ENCODE measurements at regions not wholly inside any gene's neighbourhood (a gene's known extent, or its start where the extent isn't known, plus 50 kb on each side); places are given as distances from the start of the nearest gene placed in this dataset.

- intact Hi-C loops (cut with DNase I), result no loop called here
- Histone ChIP-seq H3K36me3 (no peaks in the 10 kb centered on the region), H3K9me3 (peaks cover 0 to 2% (median under 1%) of the 10 kb centered on the region in 4 donors), H3K27me3 (no peaks in the 10 kb centered on the region), H3K27ac (no peak overlapping the region), H3K4me3 (no peak overlapping the region), H3K4me1 (no peaks in the 10 kb centered on the region)
- DNase-seq, result no peak
- 32 to 73% methylated on average over 2 of the region's 2 CpGs for WGBS, 2 donors
- TF ChIP-seq POLR2A (IDR thresholded peaks at IDR 0.05) (no peak), POLR2AphosphoS5 (IDR thresholded peaks at IDR 0.05) (no peak), CTCF (IDR thresholded peaks at IDR 0.05) (no peak), EP300 (IDR thresholded peaks at IDR 0.05) (no peak)
These were observed 716.7 kb downstream of the CCSER2 start for GRCh38 chr10:85045046-85045445.

GRCh38 chr10:85047170-85047834, 718.9 kb downstream of the CCSER2 start:
- WGBS, 2 donors, result 66 to 79% methylated on average over 5 of the region's 5 CpGs
- TF ChIP-seq EP300 (IDR thresholded peaks at IDR 0.05) (no peak), POLR2AphosphoS5 (IDR thresholded peaks at IDR 0.05) (no peak), POLR2A (IDR thresholded peaks at IDR 0.05) (no peak), CTCF (IDR thresholded peaks at IDR 0.05) (no peak)
- Histone ChIP-seq H3K27ac (no peak overlapping the region), H3K27me3 (no peaks in the 10 kb centered on the region), H3K4me3 (no peak overlapping the region), H3K9me3 (peaks cover 0 to 2% (median 0%) of the 10 kb centered on the region in 4 donors), H3K4me1 (no peaks in the 10 kb centered on the region), H3K36me3 (no peaks in the 10 kb centered on the region)
- no peak for DNase-seq
- intact Hi-C loops (cut with DNase I), result no loop called here

GRCh38 chr10:85047979-85048378, 719.6 kb downstream of the CCSER2 start:
- Histone ChIP-seq H3K9me3 (peaks cover 0 to 2% (median 0%) of the 10 kb centered on the region in 4 donors), H3K27ac (no peak overlapping the region), H3K4me1 (no peaks in the 10 kb centered on the region), H3K27me3 (no peaks in the 10 kb centered on the region), H3K36me3 (no peaks in the 10 kb centered on the region), H3K4me3 (no peak overlapping the region)
- intact Hi-C loops (cut with DNase I), result no loop called here
- WGBS, 2 donors, result 84 to 91% methylated on average over 1 of the region's 1 CpG
- DNase-seq, result no peak
- TF ChIP-seq CTCF (IDR thresholded peaks at IDR 0.05), result no peak
- no peak for TF ChIP-seq POLR2A (IDR thresholded peaks at IDR 0.05)
- TF ChIP-seq POLR2AphosphoS5 (IDR thresholded peaks at IDR 0.05), result no peak
- TF ChIP-seq EP300 (IDR thresholded peaks at IDR 0.05), result no peak

- Histone ChIP-seq H3K4me3 (no peak overlapping the region), H3K9me3 (peaks cover 0 to 2% (median 0%) of the 10 kb centered on the region in 4 donors), H3K27me3 (no peaks in the 10 kb centered on the region), H3K36me3 (no peaks in the 10 kb centered on the region), H3K4me1 (no peaks in the 10 kb centered on the region), H3K27ac (no peak overlapping the region)
- intact Hi-C loops (cut with DNase I), result no loop called here
- WGBS, 2 donors, result 77 to 81% methylated on average over 2 of the region's 2 CpGs
- DNase-seq, result no peak
- TF ChIP-seq CTCF (IDR thresholded peaks at IDR 0.05) (no peak), POLR2A (IDR thresholded peaks at IDR 0.05) (no peak), POLR2AphosphoS5 (IDR thresholded peaks at IDR 0.05) (no peak), EP300 (IDR thresholded peaks at IDR 0.05) (no peak)
These were observed 720.3 kb downstream of the CCSER2 start for GRCh38 chr10:85048644-85049043.

- Histone ChIP-seq H3K27ac (no peak overlapping the region), H3K4me1 (no peaks in the 10 kb centered on the region), H3K36me3 (no peaks in the 10 kb centered on the region), H3K9me3 (no peaks in the 10 kb centered on the region), H3K27me3 (no peaks in the 10 kb centered on the region), H3K4me3 (no peak overlapping the region)
- TF ChIP-seq POLR2A (IDR thresholded peaks at IDR 0.05), result no peak
- TF ChIP-seq EP300 (IDR thresholded peaks at IDR 0.05), result no peak
- no peak for TF ChIP-seq POLR2AphosphoS5 (IDR thresholded peaks at IDR 0.05)
- no peak for TF ChIP-seq CTCF (IDR thresholded peaks at IDR 0.05)
- 71 to 77% methylated on average over 2 of the region's 2 CpGs for WGBS, 2 donors
- DNase-seq, result no peak
- intact Hi-C loops (cut with DNase I), result no loop called here
These were observed 732.6 kb downstream of the CCSER2 start for GRCh38 chr10:85060944-85061343.
